ENCODE measurements at regions not wholly inside any gene's neighbourhood (a gene's known extent, or its start where the extent isn't known, plus 50 kb on each side); places are given as distances from the start of the nearest gene placed in this dataset.

DNA sequence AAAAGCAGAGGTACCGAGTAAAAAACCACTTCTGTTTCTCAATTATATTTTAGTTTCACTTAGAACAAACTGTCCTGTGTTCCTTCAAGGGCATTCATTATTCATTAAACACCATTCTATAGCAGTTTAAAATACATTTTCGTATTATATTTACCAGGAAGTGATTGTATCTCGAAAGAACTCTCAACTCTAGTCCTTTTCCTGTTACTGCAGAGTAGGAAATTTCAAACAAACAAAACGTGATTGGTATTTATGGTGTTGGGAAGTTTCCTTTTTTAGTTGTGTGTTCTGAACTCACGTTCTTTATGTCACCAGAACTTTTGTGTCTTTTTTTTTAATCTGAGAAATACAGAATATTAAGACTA, 139.5 kb upstream of the BTBD3 start:
- DNase-seq = no peak

DNA sequence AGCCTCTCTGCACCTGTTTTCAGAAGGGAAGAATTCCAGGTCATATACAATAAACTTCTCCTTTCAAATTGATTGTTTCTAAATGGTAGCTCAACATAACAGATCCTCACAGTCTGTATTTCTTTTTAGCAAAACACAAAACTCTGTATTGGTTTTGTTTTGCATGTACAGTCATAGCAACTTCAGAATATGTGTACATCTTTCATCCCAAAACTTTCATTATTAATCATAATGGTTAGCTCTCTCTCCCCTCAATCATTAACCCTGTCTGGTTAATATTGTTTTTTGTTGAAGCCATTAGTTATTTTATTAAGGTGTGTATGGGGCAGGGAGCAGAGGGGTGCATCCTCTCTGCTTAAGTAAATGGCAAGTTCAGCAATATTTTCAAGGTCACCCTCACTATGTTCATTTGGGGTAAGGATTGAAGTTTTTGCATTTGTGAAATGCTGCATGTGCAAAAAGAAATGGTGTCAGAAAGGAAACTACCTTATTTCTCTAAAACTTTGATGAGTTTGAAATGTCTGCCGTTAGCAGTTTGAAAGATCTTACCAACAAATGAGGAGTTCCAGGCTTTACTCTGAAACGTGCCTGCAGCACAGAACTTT, 136.8 kb upstream of the BTBD3 start:
- no peak for DNase-seq

DNA sequence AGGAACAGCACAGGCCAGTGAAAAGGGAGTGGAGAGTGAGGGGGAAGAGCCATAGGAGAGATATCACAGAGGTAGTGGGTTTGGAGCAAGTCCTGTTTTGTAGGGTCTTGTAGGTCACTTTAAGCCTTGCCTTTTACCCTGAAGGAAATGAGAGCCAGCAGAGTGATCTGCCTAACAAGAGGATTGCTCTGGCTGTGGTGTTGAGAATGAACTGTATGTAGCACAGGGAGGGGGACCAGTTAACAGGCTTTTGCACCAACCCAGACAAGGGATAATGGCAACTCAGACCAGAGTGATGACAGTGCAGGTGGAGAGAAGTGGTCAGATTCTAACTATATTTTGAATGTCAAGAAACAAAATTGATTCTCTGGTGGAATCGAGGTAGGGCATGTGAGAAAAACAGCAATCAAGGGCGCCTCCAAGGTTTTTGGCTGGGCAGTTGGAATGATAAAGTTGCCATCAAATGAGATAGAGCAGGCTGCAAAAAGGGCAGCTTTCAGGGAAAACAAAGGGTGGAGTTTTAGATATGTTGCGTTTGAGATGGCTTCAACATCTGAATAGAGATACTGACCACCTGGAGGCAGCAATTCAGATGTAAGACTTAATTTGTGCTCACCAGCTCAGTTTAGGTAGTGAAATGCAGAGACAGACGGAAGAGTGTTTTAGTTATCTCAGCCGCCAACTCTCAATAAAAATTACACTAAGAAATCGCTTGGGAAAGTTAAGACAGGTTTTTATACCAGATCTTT, 134.4 kb upstream of the BTBD3 start:
- no peak for DNase-seq

DNA sequence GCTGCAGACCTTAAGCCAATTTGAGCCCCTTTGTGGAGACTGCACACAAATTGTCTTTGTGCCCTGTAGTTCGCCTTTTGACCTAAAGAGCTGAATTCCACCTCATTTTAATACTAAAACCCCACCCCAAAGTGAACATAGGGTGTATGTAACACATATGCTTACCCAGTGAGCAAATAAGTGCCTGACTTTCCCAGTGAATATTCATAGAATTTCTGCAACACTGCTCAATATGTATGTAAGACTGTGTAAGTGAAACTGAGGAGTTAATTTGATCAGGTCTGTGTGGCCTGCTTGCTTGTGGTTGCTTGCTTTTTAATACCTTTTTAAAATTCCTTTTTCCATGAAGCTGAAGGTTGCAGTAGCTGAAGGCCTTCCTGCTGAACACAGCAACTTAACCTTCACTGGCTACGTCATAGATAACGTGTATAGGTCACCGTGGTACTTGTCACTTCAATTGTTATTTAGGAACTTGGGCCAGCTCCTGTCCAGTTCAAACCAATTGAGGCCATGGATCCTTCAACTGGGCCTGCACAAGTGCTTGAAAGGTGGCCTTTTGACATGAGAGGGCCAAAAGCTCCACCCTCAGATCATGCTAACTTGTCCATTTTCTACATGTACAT, 131.7 kb upstream of the BTBD3 start:
- no peak for DNase-seq

DNA sequence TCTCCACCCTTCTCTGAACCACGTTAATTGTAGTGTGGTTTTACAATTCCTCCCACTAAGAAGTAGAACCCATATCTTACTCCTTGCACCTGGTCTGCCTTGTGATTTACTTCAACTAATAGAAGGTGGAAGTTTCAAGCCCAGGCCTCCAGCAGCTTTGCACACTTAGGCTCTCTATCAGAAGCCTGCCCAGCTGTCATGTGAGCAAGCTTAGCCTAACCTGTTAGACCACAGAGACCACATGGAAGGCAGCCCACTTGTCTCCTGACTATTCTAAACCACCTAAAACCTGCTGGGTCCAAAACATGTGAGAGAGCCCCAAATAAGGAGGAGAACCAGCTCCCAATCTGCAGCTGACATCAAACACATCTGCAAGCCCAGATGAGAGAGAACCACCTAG, 127.6 kb upstream of the BTBD3 start:
- no peak for DNase-seq

DNA sequence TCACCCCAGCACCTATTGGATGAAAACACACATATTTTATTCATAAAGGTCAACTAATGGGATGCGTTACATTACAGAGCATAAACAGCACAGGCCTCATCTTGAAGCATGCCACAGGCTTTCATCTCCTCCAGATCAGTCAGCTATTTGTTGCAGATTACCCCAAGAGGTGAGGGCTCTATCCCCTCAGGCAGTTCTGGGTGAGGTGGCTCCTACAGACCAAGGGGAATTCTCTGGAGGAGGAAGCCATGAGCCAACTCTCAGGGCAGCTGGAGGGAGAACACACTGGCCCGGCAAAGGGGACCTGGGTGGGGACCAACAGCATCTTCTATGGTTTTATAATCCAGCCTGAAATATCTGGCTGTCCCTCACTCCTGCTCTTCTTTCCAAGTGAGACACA, 126.4 kb upstream of the BTBD3 start:
- no peak for DNase-seq

DNA sequence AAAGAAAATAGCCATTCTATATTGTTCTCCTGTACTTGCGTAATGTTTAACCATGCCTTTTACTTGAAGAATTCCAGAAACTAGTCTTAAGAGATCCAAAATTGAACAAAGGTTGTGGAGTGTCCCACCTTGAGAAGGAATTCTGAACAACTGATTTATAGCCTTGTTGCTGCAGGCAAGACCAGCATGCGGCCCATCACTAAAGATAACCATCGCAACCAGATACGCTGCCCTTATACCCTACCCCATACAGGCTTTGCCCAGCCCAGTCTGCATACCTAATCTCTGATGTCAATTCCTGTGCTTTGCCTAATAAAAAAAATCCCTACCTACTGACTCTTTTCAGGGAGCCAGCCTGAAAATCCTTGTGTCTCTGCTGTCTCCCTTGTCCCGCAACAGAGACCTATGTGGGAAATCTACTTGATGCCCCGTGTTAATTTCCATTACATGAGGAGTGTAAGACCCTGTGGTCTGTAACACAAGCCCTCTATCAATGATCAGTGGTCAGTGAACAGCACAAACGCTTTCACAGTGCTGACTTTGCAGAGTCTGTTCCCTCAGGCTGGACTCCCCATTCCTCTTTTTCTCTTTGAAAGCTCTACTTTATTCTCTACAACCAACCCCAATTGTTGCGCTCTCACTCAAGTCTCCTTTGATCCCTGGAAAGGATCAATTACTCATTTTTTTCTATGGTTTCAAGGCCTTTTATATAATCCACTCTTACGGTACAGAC, 125.7 kb upstream of the BTBD3 start:
- DNase-seq = no peak

DNA sequence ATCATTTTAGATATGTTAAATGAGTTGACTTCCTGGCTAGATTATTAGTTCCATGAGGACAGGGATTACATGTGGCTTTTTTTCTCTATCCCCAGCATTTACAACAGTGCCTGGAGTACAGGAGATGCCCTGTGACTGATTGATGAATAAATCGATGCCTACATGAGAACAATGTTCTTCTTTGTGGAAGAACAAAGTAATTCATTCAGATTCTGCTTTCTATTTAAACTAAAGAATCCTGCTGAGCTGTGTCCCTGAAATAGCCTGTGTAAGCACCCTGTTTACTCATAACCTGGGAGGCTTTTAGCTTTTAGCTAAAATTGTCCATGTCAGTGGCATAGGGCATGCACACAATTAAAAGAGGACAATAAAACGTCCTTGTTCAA, 125.1 kb upstream of the BTBD3 start:
- DNase-seq = no peak

DNA sequence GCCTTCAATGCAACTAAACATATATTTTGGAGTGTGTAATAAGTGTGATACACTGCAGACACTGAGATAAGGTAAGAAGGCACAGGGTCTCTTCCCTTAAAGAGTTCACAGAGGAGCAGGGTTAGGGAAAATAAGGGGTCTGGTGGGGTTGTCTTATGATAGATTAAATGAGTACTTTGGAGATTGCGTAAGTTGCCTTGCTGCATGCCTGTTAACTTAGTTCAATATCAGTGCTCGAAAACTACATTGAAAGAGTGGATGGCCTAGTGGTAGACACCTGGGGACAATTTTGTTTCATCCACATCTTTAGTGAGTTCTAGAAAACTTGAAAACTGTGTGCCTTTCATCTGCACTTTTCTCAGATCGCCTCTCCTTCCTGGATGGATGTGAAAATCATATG, 123.2 kb upstream of the BTBD3 start:
- no peak for DNase-seq

DNA sequence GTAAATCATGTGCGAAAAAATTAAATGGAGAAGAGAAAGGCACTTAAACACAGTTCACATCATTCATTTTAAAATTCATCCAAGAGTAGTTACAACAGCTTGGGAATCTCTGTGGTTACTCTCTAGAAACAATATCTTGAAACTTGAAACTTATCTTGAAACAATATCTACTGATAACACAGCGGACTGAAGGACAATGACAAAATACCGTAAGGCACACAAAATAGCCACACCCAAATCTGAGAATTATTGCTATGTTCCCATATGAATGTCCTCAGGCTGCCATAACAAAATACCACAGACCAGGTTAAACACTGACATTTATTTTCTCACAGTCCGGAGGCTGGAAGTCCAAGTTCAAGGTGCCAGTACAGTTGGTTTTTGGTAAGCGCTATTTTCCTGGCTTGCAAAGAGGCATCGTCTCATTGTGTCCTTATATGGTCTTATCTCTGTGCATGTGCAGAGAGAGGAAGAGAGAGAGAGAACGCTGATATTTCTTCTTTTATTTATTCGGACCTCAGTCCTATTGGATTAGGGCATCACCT, 122.5 kb upstream of the BTBD3 start:
- DNase-seq = no peak

DNA sequence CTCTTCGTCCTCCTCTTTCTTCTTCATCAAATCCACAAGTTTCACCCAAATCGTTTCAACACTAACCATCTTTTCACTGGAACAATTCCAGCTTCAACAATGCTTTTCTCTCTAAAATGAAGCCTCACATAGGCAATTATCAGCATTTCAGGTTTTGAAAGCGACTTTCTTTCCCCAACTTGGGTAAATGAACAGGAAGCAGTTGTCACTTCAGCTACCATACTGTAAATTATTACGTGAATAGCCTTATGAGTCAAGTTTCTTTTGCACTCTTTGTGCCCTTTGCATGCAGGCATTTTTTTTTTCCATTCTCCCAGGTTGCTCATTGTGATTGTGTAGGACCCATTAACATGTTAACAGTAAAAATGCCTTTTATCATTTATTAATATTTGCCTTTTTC, 121.7 kb upstream of the BTBD3 start:
- no peak for DNase-seq

DNA sequence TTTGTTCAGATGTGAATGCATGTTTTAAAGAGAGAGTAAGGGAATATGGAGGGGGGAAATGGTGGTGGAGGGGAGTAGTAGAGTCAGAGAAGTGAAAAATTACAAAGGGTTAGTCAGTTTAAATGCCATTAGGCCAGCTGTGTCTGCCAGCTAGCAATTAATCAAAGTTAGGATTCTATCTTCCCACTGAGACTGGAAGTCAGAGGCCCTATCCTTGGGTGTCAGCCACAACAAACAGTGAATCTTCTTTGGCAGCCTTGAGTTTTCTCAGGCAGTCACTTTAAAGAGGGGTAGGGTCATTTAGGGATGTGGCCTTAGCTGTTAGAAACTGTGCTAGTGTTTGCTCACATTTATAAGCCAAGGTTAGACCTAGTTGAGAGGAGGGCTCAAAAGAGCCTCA, 120.5 kb upstream of the BTBD3 start:
- DNase-seq = no peak

DNA sequence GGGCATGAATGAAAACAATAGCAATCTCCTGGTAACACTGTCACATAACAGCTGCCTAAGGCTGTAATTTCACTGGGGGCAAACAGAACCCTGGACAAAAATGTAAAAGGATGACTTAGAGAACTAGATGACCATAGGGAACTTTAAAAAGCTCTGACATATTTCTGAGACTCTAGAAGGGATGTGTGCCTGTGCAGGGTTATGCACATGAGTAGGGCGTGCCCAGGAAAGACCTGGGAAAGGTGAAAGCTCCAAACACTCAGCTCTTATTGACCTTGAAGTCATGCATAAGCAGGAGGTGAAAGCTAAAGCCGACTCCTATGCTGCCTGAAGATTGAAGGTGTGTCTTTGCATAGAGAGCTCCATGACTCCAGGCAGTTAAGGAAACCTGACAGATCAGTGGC, 118.4 kb upstream of the BTBD3 start:
- no peak for DNase-seq

DNA sequence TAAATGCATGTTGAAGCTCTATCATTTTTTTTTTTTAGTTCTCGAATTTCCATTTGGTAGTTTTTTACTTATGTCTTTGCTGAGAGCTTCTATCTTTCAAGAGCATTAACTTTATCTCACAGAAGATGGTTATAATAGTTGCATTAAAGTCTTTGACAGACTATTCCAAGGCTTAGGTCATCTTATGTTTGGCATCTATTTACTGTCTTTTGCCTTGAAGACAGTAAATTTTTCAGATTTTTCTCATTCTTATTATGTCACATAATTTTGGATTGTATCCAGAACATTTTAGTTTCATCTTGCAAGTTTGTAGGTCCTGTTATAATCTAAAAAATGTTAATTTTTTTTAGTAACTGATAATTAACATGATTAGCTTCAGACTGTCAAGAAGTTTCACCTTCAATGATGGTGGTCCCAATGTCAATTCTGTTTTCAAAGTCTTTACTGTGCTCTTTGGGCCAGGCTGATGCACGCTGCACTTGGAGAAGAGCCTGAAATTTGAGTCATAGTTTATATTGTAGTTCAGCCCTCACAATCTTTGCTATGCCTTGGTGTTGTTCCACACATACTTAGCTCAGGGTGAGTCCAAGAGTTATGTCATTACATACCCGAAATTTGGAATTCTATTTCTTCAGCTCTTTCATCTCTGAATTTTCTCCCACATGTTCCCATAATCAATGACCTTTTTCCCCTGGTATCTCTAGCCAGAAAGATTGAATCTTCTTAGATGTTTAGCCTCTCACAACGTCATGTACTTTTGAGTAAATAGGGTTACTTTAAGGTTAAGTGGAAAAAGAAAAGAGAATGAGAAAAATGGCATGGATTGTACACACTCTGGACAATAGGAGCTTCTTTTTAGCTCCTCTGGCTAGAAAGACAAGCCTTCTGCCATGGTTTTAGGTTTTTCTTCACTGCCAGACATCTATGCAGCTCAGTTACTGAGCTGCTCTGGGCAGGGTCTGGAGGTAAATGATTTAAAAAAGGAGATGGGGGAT, 110.3 kb upstream of the BTBD3 start:
- no peak for DNase-seq

DNA sequence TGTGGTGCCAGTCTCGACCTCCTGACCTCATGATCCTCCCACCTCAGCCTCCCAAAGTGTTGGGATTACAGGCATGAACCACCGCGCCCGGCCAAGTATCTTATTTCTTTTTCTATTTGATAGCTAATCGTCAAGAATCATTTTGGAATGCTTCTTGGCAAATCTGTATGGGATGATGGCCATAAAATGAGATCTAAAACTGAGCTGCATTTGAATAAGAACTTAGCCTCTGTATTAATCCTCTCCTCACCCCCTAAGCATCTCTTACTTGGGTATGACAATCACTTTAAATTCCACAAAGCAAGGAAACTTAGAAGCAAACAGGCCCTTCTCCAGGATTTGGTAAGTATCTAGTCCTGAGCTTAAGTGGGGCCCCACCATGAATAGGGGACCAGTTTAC, 108.9 kb upstream of the BTBD3 start:
- no peak for DNase-seq

DNA sequence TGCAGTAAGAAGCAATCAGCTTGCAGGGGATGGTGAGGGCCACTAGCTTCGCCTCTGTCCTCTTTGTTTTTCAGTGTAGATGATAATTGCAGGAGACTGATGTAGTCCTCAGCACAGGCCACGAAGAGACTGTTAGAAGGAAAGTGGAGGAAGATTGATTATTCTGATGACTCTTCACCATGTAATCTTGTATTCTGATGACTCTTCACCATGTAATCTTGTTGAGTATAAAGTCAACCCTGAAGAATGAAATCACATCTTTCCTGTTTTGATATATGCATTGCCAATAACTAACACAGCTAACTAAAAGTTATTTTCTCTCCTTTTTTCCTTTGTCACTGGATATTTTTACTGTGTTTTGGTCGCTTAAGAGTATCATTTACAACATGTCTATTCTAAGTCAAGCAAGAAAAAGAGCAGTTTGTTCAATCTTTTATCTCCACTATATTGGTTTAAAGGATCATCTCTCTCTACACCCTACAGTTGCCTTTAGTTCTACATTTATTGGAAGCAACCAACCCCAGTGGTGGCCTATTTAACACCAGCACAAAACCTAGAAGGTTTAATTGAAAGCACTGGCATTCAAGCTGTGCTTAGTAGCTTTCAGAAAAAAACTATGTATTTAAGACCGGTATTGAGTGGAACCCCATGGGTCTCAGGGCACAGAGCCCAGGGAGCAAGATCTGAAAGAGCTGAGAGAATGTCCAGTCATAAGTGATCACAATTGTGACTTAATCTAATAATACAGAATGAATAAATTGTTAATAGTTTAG, 107.2 kb upstream of the BTBD3 start:
- DNase-seq = no peak

DNA sequence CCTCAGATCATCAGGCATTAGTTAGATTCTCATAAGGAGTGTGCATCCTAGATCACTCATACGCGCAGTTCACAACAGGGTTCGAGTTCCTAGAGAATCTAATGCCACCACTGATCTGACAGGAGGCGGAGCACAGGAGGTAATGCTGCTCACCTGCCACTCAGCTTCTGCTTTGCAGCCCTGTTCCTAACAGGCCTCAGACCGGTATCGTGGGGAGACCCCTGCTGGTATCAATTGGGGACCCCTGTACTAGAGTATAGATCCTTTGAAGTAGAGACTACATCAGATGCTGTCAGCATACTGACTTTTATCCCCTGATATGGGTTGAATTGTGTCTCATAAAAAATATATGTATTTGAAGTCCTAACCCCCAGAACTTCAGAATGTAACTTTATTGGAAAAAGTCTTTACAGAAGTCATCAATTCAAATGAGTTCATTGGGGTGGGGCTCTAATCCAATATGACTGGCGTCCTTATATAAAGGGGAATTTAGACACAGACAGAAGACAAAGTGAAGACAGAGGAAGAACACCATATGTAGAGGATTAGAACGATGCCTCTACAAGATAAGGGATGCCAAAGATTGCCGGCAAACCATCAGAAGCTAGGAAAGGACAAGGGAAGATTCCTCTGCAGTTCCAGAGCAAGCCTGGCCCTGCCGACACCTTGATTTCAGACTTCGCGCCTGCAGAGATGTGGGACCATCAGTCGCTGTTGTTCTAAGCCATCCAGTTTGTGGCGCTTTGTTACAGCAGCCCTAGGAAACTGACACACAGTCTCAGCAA, 104.4 kb upstream of the BTBD3 start:
- no peak for DNase-seq

DNA sequence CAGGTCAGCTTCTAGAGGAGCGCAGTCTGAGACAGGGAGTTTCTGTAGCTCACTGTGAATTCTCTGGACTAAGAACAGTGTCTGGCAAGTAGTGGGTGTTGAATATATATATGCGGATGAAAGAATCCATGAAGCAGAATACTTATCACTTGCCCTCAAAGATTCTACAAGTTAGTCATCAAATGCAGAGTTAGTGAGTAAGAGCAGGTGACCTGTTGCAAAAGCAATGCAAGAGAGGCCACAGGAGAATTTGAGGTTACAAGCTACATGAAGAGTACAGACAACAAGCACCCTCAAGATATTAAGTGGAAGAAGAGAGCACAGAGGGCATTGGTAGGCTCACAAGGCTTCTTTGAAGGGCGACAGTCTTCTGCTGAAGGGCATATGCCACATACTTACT, 103.4 kb upstream of the BTBD3 start:
- DNase-seq = no peak

DNA sequence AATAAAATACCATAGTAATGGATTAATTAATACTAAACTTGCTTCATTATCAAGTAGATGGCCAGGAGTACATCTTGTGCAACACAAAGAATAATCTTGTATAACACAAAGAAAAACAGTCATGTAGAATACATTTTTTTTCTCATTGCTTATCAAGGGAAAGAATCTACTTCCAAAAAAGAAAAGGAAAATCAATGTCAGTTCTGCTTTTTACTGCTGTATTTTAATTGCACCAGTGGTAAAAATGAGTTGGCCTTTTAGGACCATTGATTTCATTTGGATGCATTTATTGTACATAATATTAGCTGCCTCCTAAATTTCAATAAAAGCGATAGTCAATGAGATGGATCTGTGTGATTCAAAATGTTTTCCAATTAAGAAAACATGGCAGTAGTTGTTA, 96.9 kb upstream of the BTBD3 start:
- DNase-seq = no peak

DNA sequence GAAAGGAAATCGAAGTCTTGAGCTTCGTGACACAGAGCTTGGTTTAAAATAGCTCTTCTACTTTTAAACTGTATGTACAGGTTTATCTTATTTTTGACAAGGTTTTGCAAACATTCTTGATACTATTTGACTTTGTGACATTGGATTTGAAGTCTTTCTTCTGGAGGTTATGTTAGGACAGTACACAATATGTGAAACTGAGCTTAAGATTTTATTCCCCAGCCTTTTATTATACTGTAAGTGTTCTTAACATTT, 95.2 kb upstream of the BTBD3 start:
- no peak for DNase-seq

DNA sequence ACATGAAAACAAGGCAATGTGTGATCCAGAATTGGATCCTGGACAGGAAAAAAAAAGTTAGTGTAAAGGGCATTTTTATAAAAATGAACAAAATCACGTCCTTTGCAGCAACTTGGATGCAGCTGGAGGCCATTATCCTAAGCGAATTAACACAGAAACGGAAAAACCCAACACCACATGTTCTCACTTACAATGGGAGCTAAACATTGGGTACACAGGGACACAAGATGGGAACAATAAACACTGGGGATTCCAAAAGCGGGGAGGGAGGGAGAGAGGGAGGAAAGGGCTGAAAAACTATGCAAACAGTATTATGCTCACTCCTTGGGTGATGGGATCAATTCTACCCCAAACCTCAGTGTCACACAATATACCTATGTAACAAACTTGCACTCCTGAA, 91.4 kb upstream of the BTBD3 start:
- no peak for DNase-seq

All from NCI-H2029 (cell line).